Stimulated activated CD8-positive, alpha-beta memory T cell treated with anti-CD3 and anti-CD28 coated beads, Interleukin-7, amount 100 ng/mL, for 1 hour (primary cell): ENCODE measurements at regions not wholly inside any gene's neighbourhood (a gene's known extent, or its start where the extent isn't known, plus 50 kb on each side); places are given as distances from the start of the nearest gene placed in this dataset.
"Not testable (repeated sequence)": the region's sequence is repeated elsewhere in the genome, so short reads cannot be mapped to it uniquely, and the experiment has no call there.

ENCODE experiments used
- DNase-seq, 2 donors: peaks; one replicate each; pipeline ENCODE4 v3.0.0-alpha.2; 2020; ENCODE audit warnings: low read depth in 2 of 2

DNA sequence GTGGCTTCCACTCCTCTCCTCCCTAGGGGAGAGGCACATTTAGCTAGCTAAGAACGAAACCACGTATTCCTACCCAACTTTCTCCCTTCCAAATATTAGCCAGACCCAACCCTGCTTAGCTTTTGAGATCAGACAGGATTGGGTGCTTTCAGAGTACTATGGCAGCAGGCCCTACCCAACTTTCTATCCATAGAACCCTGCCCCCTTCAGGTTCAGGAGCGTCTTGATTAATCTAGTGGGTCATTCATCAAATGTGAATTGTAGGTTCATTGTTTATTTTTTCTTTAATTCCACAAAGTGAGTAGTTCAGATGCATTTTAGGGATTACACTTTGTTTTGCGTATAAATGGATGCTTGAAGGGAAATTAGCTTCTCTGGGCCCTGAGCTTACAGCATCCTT is 188.3 kb downstream of the MIB1 start:
- no peak for DNase-seq

DNA sequence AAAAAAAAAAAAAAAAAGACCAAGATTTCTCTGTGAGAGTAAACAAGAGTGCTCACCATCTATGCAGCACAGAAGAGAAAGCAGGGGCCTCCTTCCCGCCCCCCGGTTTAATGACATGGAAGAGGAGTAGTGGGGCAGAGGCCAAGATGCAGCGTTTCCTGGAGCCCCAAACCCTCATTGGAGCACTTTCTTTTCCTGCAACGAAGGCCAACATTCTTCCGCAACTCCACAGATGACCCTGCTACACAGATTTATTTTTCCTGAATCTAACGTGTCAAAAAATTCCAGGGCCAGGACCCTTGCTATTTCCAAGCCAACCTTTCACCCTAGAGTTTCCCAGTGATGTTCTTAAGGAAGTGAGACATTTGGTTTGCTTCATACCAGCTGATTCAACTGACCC is 189.6 kb downstream of the MIB1 start:
- no peak for DNase-seq

DNA sequence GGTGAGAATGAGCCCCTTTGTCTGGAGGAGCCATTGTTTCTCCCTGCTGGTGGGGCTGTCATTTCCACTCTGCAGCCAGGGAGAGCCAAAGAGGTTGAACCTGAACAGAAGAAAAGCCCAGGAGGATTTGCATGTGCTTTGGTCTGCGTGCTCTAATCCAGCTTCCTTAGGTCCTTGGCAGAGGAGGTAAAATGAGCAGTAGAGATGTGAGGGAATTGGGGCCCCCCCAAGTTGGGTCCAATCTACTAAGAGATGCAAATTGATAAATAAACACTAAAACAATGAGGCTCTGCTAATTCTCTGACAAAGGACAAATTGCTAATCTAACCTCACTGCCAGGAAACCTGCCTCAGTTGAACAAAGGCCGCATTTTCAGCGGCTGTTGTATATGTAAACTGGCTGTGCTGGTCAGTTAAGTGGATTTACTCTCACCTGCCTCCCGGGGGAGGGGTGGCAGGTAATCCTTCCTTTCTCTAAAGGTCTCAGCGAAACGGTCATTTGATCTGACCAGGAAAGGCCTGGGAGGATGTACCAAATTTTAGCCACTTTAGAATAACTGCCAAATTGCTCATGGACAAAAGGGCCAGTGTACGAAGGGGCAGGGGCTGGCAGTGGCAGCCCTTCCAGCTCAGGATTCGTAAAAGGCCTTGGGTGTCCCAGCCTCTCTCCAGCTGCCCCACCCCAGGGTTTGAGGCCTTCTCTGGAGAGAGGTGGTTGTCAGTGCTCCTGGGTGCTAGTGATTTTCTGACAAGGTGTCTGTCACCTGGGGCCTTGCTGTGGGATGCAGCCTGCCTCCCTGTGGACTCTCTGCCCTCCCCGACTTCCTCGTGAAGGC is 193.6 kb downstream of the MIB1 start:
- DNase-seq: no peak

DNA sequence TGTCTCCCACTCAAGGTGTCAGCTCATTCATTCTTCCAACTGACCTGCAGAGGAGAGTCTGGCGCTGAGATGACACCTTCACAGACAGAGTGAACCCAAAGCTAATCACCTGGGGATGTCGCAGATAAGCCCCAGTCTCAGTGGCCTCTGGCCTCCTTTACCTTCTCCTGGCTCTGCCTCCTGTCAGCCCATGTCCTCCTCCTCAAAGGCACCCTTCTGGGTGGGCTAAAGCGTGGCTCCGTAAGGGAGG is 194.1 kb downstream of the MIB1 start:
- no peak for DNase-seq

DNA sequence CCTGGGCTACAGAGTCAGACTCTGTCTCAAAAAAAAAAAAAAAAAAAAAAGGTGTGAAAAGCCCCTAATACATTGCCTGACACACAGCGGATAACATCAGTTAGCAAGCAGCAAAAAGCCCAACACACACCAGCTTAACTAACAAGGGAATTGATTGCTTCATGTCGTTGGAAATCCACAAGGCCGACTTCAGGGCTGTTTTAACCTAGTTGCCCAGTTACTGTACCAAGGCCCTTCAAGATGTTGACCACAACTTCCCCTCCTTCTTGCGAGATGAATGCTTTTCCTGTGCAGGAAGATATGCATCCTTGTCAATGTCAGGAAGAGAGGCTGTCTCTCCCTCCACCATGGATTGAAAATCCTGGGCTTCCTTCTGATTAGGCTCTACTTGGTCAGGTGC is 202.9 kb downstream of the MIB1 start:
- no peak for DNase-seq

DNA sequence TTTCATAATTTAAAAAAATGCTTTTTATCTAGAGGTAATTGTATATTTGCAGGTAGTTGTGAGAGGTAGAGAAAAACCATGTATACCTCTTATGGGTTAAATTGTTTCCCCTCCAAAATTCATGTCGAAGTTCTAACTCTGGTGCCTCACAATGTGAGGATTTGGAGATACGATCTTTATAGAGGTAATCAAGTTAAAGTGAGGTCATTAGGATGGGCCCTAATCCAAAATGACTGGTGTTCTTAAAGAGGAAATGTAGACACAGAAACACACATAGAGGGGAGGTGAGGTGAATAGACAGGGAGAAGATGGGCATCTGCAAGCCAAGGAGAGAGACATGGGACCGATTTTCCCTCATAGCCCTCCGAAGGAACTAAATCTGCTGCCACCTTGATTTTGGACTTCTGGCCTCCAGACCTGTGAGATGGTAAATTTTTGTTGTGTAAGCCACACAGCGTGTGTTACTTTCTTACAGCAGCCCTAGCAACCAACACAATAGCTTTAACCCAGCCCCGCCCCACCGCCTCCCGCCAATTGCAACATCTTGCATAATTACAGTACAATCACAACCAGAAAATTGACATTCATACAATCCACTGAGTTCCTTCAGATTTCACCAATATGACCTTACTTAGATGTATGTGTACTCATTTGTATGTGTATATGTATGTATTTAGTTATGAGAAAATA is 208.9 kb downstream of the MIB1 start:
- DNase-seq: no peak

DNA sequence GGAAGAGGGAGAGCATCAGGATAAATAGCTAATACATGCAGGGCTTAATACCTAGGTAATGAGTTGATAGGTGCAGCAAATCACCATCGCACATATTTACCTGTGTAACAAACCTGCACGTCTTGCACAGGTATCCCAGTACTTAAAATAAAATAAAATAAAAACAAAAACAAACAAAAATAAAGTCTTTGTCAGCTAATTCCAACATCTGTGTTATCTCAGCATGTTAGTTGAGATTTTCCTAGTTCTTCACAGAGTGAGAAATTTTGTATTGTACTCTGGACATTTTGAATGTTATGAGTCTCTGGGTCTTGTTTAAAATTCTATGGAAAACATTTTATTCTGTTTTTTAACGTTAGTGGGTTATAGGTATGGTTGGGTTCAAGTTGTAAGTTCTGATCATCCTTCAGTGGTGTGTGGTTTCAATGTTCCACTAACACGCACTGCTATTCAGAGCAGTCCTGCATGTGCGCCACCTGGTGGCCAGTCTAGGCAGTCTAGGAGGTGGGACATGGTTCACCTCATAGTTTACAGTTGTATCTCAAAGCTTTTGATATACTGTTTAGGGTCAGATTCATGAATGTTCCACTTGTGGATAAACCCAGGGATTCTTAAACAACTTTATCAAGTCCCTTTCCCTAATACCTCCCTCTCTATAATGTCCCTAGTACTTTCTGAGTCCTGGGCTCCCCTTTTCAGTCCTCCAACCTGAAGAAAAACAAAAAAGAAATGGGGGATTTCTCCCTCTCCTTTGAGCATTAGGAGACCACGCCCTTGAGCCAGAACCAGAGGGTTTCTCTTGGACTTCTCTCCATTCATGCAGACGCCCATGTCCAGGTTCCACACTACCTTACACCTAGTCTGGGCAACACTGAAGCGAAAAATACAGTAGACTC is 213.4 kb upstream of the GATA6 start:
- DNase-seq: peak; percentile 51 to 75

DNA sequence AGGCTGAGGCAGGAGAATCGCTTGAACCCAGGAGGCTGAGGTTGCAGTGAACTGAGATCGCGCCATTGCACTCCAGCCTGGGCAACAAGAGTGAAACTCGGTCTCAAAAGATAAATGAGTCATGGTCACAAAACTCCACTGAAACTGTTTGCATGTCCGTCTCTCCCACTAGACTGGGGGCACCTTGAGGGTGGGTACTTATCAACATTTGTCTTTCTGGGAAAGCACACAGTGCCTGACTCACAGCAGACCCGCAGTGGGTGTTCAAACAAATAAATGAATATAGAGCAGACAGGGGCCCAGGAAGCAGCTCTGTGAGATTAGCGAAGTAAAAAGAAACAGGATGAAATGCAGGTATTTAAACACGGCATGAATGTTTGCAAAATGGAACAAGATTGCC is 211.1 kb upstream of the GATA6 start:
- no peak for DNase-seq

DNA sequence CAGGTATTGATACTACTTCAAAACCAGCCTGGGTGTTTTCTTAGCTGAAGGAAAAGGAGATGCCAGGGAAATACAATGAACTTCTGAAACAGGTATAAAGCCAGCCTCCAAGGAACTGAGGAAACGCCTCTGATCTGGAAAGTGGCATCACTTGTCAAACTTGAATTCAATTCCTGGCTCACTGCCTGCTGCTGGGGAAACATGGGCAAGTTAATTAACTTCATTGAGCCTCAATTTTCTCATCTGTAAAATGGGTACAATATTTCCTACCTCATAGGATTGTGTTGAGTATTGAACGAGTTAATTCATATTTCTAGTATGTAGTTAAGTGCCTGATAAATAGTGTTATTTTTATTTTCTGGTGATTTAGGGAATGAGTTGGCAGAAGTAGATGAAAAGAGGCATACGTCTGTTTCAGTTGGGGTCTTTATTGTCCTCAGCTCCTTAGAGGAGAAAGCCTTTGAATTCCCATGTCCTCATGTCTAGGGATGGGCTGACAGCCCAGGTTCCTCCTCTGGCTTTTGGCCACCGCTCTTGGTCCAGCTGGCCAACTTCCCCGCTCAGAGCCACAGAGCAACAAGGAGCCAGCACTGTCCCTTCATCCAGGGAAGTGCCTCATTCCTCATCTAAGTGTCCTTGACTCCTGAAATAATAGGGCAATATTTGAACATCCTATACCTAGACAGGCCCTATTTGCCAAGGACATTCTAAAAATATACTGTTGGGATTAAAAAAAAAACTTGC is 210.5 kb upstream of the GATA6 start:
- DNase-seq: no peak

DNA sequence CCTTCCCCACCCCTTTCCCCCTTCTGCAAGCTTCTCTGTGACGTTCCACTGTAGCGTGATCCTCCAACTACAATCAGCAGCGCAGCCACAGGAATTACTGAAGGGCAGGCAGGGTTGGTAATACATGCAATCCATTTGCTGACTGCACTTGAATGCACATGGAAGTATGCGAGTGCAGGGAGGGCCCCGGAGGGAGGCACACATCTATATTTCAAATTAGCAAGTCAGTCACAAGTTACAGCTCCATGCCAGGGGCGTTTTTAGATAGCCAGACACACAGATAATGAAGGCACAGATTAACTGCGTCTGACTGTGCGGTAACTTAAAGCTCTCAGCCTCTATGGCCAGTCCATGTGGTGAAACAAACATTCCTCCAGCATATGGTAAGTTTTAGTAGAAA is 209.2 kb upstream of the GATA6 start:
- no peak for DNase-seq

DNA sequence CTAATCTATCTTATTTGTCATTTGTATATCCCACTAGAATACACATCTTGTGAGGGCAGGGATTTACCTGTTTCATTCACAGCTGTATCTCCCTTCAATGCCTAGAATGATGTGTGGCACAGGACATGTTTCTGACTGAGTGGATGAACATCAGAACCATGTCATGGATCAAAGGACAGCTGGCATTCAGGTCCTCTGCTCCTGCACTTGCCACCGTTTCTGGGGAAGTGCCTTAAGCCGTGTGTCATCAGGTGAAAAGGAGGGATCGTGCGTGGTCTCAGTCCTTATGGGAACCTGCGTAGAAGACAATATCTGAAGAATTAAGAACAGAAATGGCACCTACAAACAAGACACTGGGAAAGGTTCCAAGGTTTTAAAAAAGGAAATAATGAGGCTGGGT is 206.1 kb upstream of the GATA6 start:
- DNase-seq: no peak

DNA sequence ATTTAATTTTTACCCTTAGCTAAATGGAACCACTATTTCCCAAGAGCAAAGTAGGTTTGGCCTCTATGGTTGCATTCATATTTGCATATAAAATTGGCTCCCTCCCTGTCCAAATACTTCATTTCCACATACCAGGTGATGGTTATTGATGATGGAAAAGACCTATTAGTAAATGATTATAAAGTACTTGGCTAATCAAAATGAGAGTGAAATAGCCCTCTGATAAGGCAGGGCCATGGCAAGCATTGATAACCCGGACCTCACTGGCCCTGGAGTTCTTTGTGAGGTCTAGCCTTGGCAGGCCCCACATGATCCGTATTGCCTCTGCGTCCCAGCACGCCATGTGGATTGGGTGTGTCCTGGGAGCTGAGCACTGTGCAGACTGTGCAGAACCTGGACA is 201.1 kb upstream of the GATA6 start:
- no peak for DNase-seq

DNA sequence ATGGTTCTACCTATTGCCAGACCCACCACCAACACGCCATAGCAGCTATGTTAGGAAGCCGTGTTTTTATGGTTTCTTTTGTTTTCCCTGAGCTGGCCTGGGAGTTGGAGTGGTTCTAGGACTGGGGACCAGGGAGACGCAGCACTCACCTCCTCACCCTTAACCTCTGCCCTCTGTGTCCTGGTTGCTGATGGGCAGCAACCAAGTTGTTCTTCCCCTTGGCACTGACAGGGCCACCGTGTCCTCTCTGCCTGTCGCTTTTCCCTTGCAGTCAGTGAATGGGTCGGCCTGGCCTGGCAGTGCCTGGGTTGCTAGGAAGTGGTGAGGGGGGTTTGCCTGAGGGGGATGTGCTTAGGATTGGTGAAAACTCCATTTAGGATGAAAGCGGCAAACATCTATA is 197.1 kb upstream of the GATA6 start:
- no peak for DNase-seq

DNA sequence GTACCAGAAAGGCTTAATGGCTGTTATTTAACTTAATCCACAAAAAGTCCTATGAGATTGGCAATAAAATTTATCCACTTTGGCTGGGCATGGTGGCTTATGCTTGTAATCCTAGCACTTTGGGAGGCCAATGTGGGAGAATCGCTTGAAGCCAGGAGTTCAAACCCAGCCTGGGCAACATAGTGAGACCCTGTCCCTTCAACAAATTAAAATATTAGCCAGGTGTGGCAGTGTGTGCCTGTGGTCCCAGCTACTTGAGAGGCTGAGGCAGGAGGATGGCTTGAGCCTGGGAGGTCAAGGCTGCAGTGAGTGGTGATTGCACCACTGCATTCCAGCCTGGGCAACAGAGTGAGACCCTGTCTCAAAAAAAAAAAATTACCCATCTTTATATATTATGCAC is 193.4 kb upstream of the GATA6 start:
- DNase-seq: not testable (repeated sequence)

DNA sequence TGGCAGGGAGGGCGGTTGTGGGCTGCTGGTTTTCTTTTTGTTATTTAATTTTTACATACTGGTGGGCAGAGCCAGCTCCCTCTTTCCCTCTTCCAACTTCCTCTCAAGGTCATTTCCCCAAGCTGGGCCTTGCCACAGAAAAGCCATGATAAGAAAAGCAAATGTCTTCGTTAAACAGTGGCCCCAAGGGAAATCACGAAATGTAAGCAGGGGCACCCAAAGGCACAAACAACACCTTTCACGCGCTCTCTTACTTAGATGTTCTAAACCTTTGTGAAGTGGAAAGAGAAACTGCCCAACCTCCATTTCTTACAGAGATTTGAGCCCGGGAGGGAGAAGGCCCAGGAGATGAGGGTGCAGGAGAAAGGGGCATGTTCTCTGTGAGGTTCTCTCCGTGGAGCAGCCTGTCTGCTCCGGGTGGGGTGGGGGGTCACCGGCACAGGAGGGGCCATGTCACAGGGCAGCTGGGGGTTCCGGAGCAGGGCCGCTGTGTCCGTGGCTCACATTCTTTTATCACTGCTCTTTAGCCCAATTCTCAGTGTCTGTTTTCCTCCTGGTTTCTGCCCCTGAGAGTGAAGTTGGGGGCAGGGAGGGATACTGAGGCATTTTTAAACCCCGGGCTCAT is 190.7 kb upstream of the GATA6 start:
- DNase-seq: no peak

DNA sequence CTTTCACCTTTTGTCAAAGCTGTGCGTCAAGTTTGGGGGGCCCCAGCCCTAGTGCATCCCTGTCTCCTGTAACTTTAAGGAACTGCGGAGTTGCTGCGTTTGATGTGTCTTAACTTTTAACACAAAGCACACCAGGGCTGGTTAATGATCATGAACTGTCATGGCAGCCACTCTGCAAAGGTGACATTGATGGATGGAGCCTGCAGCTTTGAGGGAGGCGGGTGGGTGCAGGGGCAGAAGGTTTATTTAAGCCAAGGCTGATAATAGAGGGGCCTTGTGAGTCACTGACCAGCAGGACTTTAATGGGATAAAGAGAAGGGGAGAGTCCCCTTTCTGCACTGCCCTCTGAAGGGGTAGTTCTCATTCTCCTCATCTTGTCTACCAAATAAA is 190.2 kb upstream of the GATA6 start:
- DNase-seq: no peak

DNA sequence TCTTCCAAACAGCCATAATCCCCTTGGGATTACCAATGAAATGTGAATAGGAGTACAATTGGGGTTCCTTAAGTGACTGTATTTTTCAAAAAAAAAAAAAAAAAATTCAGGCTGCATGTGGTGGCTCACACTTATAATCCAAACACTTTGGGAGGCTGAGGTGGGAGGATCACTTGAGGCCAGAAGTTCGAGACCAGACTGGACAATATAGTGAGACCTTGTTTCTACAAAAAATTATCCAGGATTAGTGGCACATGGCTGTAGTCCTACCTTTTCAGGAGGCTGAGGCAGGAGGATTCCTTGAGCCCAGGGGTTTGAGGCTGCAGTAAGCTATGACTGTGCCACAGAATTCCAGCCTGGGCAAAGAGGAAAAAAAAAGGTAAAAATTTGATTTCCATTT is 189.6 kb upstream of the GATA6 start:
- no peak for DNase-seq

DNA sequence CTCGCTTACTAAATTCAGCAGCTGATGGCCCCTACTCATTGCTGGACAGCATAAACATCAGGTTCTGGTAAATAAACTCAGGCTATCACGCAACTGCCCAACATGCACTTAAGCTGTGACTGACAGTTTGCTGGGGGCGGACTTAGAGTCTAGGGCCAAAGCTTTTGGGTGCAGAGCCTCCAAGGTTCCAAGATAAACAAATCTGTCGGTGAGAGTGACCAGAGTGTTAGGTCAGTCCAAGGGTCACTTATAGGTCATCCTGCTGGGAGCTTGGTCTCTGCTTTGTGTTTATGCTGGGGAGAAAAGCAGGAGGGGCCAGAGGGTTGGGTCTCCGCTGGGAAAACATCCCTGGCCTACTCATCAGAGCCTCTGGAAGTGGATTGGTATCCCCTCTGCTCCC is 188.6 kb upstream of the GATA6 start:
- no peak for DNase-seq

DNA sequence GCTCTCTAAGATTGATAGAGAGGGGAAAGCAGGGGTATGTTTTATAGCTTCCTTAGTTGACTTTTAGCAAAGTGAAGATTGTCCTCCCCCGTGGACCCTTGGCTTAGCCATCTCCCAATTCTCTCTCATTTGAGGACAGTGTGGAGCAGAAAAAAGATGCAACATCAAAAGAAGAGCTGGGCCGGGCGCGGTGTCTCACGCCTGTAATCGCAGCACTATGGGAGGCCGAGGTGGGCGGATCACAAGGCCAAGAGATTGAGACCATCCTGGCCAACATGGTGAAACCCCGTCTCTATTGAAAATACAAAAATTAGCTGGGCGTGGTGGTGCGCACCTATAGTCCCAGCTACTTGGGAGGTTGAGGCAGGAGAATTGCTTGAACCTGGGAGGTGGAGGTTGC is 187.9 kb upstream of the GATA6 start:
- not testable (repeated sequence) for DNase-seq

DNA sequence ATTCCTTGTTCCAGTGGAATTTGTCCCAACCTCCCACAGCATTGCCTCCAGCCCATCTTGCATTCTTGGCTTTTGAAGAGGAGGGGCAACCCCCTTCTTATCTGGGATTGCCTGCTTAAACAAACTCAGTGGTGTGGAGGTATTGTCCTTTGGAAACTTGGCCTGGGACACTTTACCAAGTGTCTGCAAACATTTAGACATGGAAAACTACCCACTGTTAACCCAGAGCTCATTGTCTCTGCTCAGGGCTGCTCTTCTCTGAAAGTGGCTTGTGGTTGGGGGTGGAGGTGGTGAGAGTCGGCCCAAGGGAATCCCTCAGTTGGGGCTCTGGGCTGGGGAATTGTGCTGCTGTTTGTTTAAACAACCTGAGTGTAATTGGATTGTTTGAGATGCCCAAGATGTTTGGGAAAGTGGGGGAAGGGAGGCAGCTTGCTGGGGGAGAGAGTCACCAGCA is 178.3 kb upstream of the GATA6 start:
- DNase-seq: no peak

DNA sequence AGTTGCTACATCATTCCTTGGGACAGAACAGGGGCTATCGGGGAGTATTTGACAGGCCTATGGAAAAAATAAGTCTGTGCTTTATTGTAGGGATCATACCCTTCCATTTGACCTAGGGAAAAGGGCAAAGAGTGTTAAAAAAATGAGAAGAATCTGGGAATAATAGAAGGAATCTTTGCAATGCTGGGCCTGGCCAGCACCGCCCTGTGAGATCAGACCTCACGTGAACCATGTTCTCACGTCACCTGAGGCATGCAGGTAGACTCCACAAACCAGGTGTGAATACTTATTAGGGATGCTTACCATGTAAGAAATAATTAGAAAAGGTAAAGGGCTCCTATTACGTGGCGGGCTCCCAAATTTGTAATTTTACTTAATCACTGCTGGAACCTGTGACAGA is 177.5 kb upstream of the GATA6 start:
- no peak for DNase-seq
